Esophagus muscularis mucosa (tissue), 4 donors: ENCODE measurements at regions not wholly inside any gene's neighbourhood (a gene's known extent, or its start where the extent isn't known, plus 50 kb on each side); places are given as distances from the start of the nearest gene placed in this dataset.

Experiments used
- DNase-seq: peaks from one replicate; pipeline ENCODE4 v3.0.0-alpha.2; 2017; ENCODE audit errors: extremely low spot score
- H3K27ac ChIP-seq, 4 donors: fragments of 200-600 bp; sonication (generic); replicated peaks in 1 of 4; 1 replicate in 3 of 4; 2 replicates in 1 of 4; pipeline ENCODE4 v1.5.1; 2016 to 2019; ENCODE audit warnings: mild to moderate bottlenecking in 1 of 4
- H3K27me3 ChIP-seq, 4 donors: fragments of 200-600 bp; sonication (generic); one replicate each; pipeline versions ENCODE4 v1.5.1 to v1.6.0; 2016 to 2019
- H3K36me3 ChIP-seq, 4 donors: fragments of 200-600 bp; sonication (generic); one replicate each; pipeline ENCODE4 v1.5.1; 2016 to 2019
- H3K4me1 ChIP-seq, 4 donors: fragments of 200-600 bp; sonication (generic); one replicate each; pipeline ENCODE4 v1.5.1; 2016 to 2019
- H3K4me3 ChIP-seq, 4 donors: fragments of 200-600 bp; sonication (generic); 1 replicate in 2 of 4; 2 replicates in 2 of 4; pipeline ENCODE4 v1.5.1; 2016 to 2019; ENCODE audit warnings: mild to moderate bottlenecking in 4 of 4, moderate library complexity in 1 of 4
- H3K9me3 ChIP-seq, 4 donors: fragments of 200-600 bp; sonication (generic); 1 replicate in 3 of 4; 2 replicates in 1 of 4; pipeline ENCODE4 v1.5.1; 2016 to 2019
- EP300 ChIP-seq: sonication (generic); formaldehyde crosslinking; IDR thresholded peaks from one replicate; pipeline ENCODE4 v1.6.1; 2017; ENCODE audit warnings: antibody characterized with exemption
- POLR2A ChIP-seq: fragments of 450-650 bp; IDR thresholded peaks from one replicate; pipeline ENCODE4 v1.6.1; 2017; ENCODE audit warnings: antibody characterized with exemption, moderate library complexity, mild to moderate bottlenecking, low read depth
- POLR2AphosphoS5 ChIP-seq, 2 donors: sonication (generic); formaldehyde crosslinking; IDR thresholded peaks; one replicate each; pipeline ENCODE4 v1.6.1; 2017; ENCODE audit warnings: antibody characterized with exemption in 2 of 2
- WGBS: methylation state at CpG from one replicate; pipeline ENCODE4 v1.1.5; 2018; 5-methylcytosine and 5-hydroxymethylcytosine counted together
- intact Hi-C: fragments of 100-400 bp; cut with DNase I; formaldehyde crosslinking; loops from one replicate; pipeline ENCODE4 v1.15.1; 2023
- TF ChIP-seq, protein P1 (sequence below), 3 experiments: fragments of 200-600 bp in 2 of 3; fragments of 450-650 bp in 1 of 3; sonication (generic) in 2 of 3; IDR thresholded peaks; one replicate each; pipeline ENCODE4 v1.5.1; 2017 to 2019; ENCODE audit warnings: antibody characterized with exemption in 3 of 3, mild to moderate bottlenecking in 2 of 3, moderate library complexity in 1 of 3

DNA sequence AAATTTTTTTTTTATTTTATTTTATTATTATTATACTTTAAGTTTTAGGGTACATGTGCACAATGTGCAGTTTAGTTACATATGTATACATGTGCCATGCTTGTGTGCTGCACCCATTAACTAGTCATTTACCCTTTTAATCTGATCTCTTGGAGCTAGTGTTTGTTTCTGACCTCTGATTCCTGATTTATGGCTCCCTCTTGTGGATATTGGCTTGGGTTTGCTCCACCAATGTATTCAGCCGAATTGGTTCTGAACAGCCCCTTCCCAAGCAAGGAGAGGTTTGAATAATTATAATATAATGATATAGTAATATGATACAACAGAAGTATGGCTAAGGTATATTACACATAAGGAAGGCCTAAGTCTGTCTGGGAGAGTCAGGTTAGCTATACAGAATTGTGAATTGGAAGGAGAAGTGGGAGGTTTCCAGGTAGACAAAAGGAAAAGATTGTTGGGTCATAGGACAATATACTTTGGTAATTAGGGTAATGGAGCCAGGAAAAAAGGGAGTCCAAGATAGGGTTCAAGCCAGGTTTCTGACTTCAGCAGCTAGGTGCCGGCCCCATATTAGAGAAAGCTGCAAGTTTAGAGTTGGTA lies 53.1 kb upstream of the HMCN1 start:
- no peak for DNase-seq
- 54% methylated on average over 2 of the region's 2 CpGs for WGBS
- Histone ChIP-seq H3K4me3 (no peak overlapping the region), H3K36me3 (no peaks in the 10 kb centered on the region), H3K9me3 (no peaks in the 10 kb centered on the region), H3K27me3 (no peaks in the 10 kb centered on the region), H3K27ac (no peak overlapping the region), H3K4me1 (peaks cover 0 to 6% (median 0%) of the 10 kb centered on the region in 4 donors)
- intact Hi-C loops: no loop called here
- TF ChIP-seq, protein P1, sequence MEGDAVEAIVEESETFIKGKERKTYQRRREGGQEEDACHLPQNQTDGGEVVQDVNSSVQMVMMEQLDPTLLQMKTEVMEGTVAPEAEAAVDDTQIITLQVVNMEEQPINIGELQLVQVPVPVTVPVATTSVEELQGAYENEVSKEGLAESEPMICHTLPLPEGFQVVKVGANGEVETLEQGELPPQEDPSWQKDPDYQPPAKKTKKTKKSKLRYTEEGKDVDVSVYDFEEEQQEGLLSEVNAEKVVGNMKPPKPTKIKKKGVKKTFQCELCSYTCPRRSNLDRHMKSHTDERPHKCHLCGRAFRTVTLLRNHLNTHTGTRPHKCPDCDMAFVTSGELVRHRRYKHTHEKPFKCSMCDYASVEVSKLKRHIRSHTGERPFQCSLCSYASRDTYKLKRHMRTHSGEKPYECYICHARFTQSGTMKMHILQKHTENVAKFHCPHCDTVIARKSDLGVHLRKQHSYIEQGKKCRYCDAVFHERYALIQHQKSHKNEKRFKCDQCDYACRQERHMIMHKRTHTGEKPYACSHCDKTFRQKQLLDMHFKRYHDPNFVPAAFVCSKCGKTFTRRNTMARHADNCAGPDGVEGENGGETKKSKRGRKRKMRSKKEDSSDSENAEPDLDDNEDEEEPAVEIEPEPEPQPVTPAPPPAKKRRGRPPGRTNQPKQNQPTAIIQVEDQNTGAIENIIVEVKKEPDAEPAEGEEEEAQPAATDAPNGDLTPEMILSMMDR (IDR thresholded peaks at IDR 0.05): peak; percentile 40 to 57 (median 49)
- TF ChIP-seq POLR2A: no peak

DNA sequence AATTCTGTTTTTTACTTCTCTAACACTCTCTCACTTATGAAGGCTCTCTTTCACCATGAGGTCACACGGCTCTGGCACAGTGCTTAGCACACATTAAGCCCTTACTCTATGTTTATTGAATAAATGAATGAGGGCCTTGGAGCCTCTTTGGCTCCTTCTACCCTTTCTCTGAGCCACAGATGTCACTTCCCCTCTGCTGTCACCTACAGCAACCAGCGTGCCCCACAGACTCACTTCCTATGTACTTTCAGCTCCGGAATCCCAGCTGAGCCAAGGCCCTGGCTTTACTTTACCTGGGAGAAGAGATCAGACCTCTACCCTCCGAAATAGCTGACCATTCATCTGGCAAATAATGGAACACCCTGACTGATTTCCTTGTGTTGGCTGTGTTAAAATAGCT lies 53.7 kb upstream of the HMCN1 start:
- peaks cover 0 to 6% (median 0%) of the 10 kb centered on the region in 4 donors for H3K4me1 ChIP-seq
- DNase-seq: no peak
- intact Hi-C loops: no loop called here

DNA sequence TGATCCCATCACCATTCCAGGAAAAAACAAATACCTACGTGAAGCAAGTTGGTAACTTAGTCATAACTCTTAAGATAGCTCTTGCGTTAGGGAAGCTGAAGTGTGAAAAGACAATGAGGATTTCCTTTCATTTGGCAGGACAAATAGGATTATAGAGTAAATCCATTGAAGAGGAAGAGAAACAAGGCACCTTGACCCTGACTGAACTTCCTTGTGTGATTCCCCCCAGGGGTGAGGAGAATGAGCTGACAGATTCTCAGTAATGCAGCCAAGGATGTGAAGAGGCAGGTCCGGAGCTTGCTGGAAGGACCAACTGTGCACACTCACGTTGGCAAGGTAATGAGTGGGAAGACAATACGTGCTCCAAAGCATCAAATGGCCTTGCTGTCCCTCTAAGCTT lies 55.0 kb upstream of the HMCN1 start:
- Histone ChIP-seq H3K27ac (no peak overlapping the region), H3K4me3 (no peak overlapping the region), H3K27me3 (no peaks in the 10 kb centered on the region), H3K4me1 (peaks cover 0 to 6% (median 1%) of the 10 kb centered on the region in 4 donors), H3K36me3 (no peaks in the 10 kb centered on the region), H3K9me3 (no peaks in the 10 kb centered on the region)
- DNase-seq: no peak
- intact Hi-C loops: loop anchor here (10.0 kb wide), 1 partner anchor 364 kb away; the partner anchor contains the start of gene IVNS1ABP
- 52% methylated on average over 5 of the region's 5 CpGs for WGBS
- TF ChIP-seq POLR2AphosphoS5 (IDR thresholded peaks at IDR 0.05): no peak
- TF ChIP-seq EP300: no peak
- TF ChIP-seq, protein P1 (IDR thresholded peaks at IDR 0.05): no peak
- no peak for TF ChIP-seq POLR2A

More for the DNA sequence above, 53.7 kb upstream of the HMCN1 start:
- H3K36me3 ChIP-seq: no peaks in the 10 kb centered on the region
- H3K9me3 ChIP-seq: no peaks in the 10 kb centered on the region
- TF ChIP-seq EP300 (no peak), POLR2A (no peak), POLR2AphosphoS5 (IDR thresholded peaks at IDR 0.05) (no peak)
- no peak overlapping the region for H3K4me3 ChIP-seq
- WGBS: 65% methylated on average over 4 of the region's 4 CpGs
- no peak overlapping the region for H3K27ac ChIP-seq
- H3K27me3 ChIP-seq: no peaks in the 10 kb centered on the region

DNA sequence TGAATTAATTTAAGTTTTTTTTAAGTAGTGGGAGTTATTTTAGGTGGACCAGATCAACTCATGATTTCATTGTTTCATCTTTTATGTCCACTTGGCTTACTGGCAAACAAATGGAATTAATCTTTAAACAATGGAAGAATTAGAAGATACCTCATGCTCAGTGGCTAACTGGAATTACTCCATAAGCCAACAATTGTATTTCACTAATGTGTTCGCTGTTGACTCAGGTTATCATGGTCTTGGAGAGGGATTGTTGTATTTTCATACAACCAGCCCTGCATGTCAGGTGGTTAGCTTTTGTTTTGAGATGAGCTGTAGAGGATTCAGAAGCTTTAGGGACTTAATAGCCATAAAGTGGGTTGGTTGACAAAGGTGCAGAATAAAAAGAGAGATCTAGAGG lies 57.2 kb upstream of the HMCN1 start:
- no peak for TF ChIP-seq EP300
- no peak for TF ChIP-seq POLR2A
- no peak for TF ChIP-seq POLR2AphosphoS5 (IDR thresholded peaks at IDR 0.05)
- TF ChIP-seq, protein P1 (IDR thresholded peaks at IDR 0.05): no peak
- no peak for DNase-seq
- no peaks in the 10 kb centered on the region for H3K27me3 ChIP-seq
- H3K27ac ChIP-seq: no peak overlapping the region
- WGBS: 85% methylated on average over 1 of the region's 1 CpG
- no peak overlapping the region for H3K4me3 ChIP-seq
- peaks cover 0 to 9% (median 3%) of the 10 kb centered on the region in 4 donors for H3K4me1 ChIP-seq
- intact Hi-C loops: loop anchor here (10.0 kb wide), 1 partner anchor 362 kb away; the partner anchor contains the start of gene IVNS1ABP
- H3K36me3 ChIP-seq: no peaks in the 10 kb centered on the region
- no peaks in the 10 kb centered on the region for H3K9me3 ChIP-seq

DNA sequence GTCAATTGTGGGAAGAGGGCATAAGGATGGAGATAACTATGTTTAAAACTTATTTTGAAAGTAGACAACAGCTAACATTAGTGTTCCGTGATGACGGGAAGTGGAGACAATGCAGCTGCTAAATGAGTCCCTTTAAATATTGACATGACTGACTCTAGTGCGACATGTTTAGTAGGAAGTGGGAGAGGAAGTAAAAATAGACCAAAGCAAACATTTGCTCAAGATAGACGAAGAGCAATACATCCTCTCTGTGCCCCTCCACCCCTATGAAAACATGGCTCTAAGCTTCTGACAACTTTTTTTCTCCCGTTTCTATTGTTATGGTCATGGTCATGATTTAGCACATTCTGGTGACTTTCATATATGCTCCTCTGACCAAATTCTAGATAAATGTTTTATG lies 60.0 kb upstream of the HMCN1 start:
- no peak for DNase-seq
- intact Hi-C loops: loop anchor here (10.0 kb wide), 1 partner anchor 359 kb away; the partner anchor contains the start of gene IVNS1ABP
- no peak overlapping the region for H3K4me3 ChIP-seq
- H3K27ac ChIP-seq: no peak overlapping the region
- TF ChIP-seq, protein P1 (IDR thresholded peaks at IDR 0.05): no peak
- no peak for TF ChIP-seq POLR2AphosphoS5 (IDR thresholded peaks at IDR 0.05)
- TF ChIP-seq POLR2A: no peak
- no peak for TF ChIP-seq EP300
- no peaks in the 10 kb centered on the region for H3K36me3 ChIP-seq
- peaks cover 0 to 13% (median 2%) of the 10 kb centered on the region in 4 donors for H3K4me1 ChIP-seq
- H3K27me3 ChIP-seq: no peaks in the 10 kb centered on the region
- 51% methylated on average over 5 of the region's 5 CpGs for WGBS
- no peaks in the 10 kb centered on the region for H3K9me3 ChIP-seq
